Breast epithelium (tissue), 3 donors: ENCODE measurements at regions not wholly inside any gene's neighbourhood (a gene's known extent, or its start where the extent isn't known, plus 50 kb on each side); places are given as distances from the start of the nearest gene placed in this dataset.

ENCODE experiments used
- CTCF ChIP-seq, 3 donors: fragments of 450-650 bp; IDR thresholded peaks; one replicate each; pipeline ENCODE4 v1.5.1; 2016 to 2017; ENCODE audit warnings: antibody characterized with exemption in 3 of 3, mild to moderate bottlenecking in 3 of 3, moderate library complexity in 3 of 3
- POLR2A ChIP-seq: fragments of 450-650 bp; IDR thresholded peaks from one replicate; pipeline ENCODE4 v1.6.1; 2016; ENCODE audit warnings: antibody characterized with exemption, mild to moderate bottlenecking, moderate library complexity

GRCh38 chr5:126138281-126138931 is 284.8 kb upstream of the GRAMD2B start:
- no peak for TF ChIP-seq CTCF (IDR thresholded peaks at IDR 0.05)
- TF ChIP-seq POLR2A: no peak
